ENCODE measurements at regions not wholly inside any gene's neighbourhood (a gene's known extent, or its start where the extent isn't known, plus 50 kb on each side); places are given as distances from the start of the nearest gene placed in this dataset.

DNA sequence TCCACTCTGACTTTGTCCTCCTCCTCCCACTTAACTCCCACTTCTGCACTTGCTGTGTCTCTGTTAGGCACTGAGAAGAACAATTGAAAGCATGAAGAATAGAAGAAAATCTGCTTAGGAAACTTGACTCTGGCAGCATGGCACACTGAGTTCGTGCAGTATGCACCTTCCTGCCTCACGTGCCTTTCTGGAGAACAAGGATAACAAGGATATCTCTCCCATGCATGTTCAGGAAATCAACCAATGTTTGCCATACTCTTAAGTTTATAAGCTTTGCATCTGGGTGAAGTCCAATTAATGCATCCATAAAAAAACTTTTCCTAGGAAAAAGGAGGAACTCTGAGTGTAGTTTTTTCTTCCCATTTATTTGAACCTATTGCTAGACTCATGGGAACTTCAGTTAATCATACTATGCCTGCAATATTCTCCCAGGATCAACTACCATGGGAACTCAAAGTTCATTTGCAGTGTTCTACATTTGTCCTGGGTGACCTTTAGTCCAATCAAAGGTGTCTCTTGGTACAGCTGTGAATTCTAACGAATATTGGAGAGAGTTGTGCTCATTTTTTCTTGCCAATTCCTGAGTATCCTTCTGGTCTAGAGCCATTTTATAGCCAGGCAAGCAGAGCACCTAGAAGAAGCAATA is 227.0 kb downstream of the ENC1 start:
- no peaks in the 10 kb centered on the region for H3K9me3 Mint-ChIP-seq (ENCODE audit: low read depth)
- peaks cover 49% of the 10 kb centered on the region for H3K27me3 Mint-ChIP-seq
- no peak overlapping the region for H3K27ac Mint-ChIP-seq
- CTCF ChIA-PET: no interaction called here
- DNase-seq: no peak
- H3K4me3 Mint-ChIP-seq: no peak overlapping the region
- no peaks in the 10 kb centered on the region for H3K4me1 Mint-ChIP-seq
- H3K36me3 Mint-ChIP-seq: no peaks in the 10 kb centered on the region
- no peak for ATAC-seq

- CTCF ChIA-PET: no interaction called here
- Mint-ChIP-seq H3K27ac (no peak overlapping the region), H3K9me3 (ENCODE audit: low read depth) (no peaks in the 10 kb centered on the region), H3K4me1 (no peaks in the 10 kb centered on the region), H3K4me3 (no peak overlapping the region), H3K36me3 (no peaks in the 10 kb centered on the region), H3K27me3 (peaks cover 40% of the 10 kb centered on the region)
- ATAC-seq (no peak), DNase-seq (no peak)
Measured at GRCh38 chr5:74412066-74412465, 228.5 kb downstream of the ENC1 start.

GRCh38 chr5:74409712-74410111 is 230.8 kb downstream of the ENC1 start:
- H3K9me3 Mint-ChIP-seq (ENCODE audit: low read depth): no peaks in the 10 kb centered on the region
- no peaks in the 10 kb centered on the region for H3K4me1 Mint-ChIP-seq
- no peak for ATAC-seq
- no peak overlapping the region for H3K27ac Mint-ChIP-seq
- CTCF ChIA-PET: no interaction called here
- no peak for DNase-seq
- H3K27me3 Mint-ChIP-seq: peaks cover 37% of the 10 kb centered on the region
- H3K4me3 Mint-ChIP-seq: no peak overlapping the region
- H3K36me3 Mint-ChIP-seq: no peaks in the 10 kb centered on the region

- Mint-ChIP-seq H3K36me3 (no peaks in the 10 kb centered on the region), H3K4me1 (no peaks in the 10 kb centered on the region), H3K9me3 (ENCODE audit: low read depth) (no peaks in the 10 kb centered on the region), H3K27ac (no peak overlapping the region), H3K4me3 (no peak overlapping the region), H3K27me3 (peaks cover 36% of the 10 kb centered on the region)
- no peak for DNase-seq
- ATAC-seq: no peak
- CTCF ChIA-PET: no interaction called here
Measured at GRCh38 chr5:74409166-74409706, 231.3 kb downstream of the ENC1 start.

DNA sequence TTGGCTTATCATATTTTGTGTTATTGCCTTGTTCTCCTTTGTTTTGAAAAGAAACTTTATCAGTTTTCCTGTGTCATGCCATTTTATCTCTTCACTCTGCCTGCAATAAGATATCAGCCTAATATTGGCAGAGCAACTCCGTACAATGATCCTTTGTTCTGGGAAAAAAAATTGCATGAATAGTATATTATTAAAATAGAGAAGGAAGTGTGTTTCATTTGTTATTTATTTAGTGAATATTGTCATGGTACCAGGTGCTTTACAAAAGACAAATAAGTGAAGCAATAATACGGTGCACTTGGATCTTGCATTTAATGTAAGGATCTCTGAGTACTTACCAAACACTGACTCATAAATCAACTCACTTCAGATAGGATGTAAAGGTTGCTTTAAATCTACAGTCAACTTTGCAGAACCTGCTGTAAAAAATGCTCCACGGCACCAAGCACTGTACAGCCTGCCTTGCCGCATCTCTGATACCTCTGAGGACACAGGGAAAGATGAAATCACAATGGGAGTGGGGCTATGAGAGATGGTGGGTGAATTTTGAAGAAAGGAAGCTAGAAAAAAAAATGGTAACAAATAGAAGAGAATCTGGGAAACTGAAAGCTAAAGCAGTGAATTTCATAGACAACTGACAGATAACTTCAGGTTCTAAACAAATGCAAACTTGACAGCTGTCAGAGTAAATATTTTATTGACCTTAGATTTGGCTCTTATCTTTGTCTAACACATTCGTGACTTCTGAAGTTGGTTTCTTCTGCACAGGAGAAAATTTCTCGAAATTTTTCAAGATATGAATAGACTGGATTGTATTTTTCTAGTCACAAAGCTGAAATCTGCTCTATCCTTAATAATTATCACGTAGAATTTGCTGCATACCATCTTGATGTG is 232.1 kb downstream of the ENC1 start:
- CTCF ChIA-PET: no interaction called here
- no peak for DNase-seq
- H3K27me3 Mint-ChIP-seq: peaks cover 29% of the 10 kb centered on the region
- no peak for ATAC-seq
- no peaks in the 10 kb centered on the region for H3K36me3 Mint-ChIP-seq
- H3K27ac Mint-ChIP-seq: no peak overlapping the region
- H3K9me3 Mint-ChIP-seq (ENCODE audit: low read depth): no peaks in the 10 kb centered on the region
- H3K4me1 Mint-ChIP-seq: no peaks in the 10 kb centered on the region
- H3K4me3 Mint-ChIP-seq: no peak overlapping the region

- peaks cover 28% of the 10 kb centered on the region for H3K27me3 Mint-ChIP-seq
- no peaks in the 10 kb centered on the region for H3K36me3 Mint-ChIP-seq
- DNase-seq (no peak), ATAC-seq (no peak)
- no peak overlapping the region for H3K27ac Mint-ChIP-seq
- no peaks in the 10 kb centered on the region for H3K4me1 Mint-ChIP-seq
- CTCF ChIA-PET: no interaction called here
- no peaks in the 10 kb centered on the region for H3K9me3 Mint-ChIP-seq (ENCODE audit: low read depth)
- no peak overlapping the region for H3K4me3 Mint-ChIP-seq
Measured at GRCh38 chr5:74407701-74408100, 232.8 kb downstream of the ENC1 start.

- Mint-ChIP-seq H3K27me3 (peaks cover 24% of the 10 kb centered on the region), H3K4me1 (no peaks in the 10 kb centered on the region), H3K9me3 (ENCODE audit: low read depth) (no peaks in the 10 kb centered on the region), H3K27ac (no peak overlapping the region), H3K4me3 (no peak overlapping the region), H3K36me3 (no peaks in the 10 kb centered on the region)
- DNase-seq (no peak), ATAC-seq (no peak)
- CTCF ChIA-PET: no interaction called here
Measured at GRCh38 chr5:74406844-74407243, 233.7 kb downstream of the ENC1 start.

- ATAC-seq (no peak), DNase-seq (no peak)
- Mint-ChIP-seq H3K27ac (no peak overlapping the region), H3K9me3 (ENCODE audit: low read depth) (no peaks in the 10 kb centered on the region), H3K27me3 (peaks cover 19% of the 10 kb centered on the region), H3K4me3 (no peak overlapping the region), H3K4me1 (no peaks in the 10 kb centered on the region), H3K36me3 (no peaks in the 10 kb centered on the region)
- CTCF ChIA-PET: no interaction called here
Measured at GRCh38 chr5:74405593-74405992, 234.9 kb downstream of the ENC1 start.

DNA sequence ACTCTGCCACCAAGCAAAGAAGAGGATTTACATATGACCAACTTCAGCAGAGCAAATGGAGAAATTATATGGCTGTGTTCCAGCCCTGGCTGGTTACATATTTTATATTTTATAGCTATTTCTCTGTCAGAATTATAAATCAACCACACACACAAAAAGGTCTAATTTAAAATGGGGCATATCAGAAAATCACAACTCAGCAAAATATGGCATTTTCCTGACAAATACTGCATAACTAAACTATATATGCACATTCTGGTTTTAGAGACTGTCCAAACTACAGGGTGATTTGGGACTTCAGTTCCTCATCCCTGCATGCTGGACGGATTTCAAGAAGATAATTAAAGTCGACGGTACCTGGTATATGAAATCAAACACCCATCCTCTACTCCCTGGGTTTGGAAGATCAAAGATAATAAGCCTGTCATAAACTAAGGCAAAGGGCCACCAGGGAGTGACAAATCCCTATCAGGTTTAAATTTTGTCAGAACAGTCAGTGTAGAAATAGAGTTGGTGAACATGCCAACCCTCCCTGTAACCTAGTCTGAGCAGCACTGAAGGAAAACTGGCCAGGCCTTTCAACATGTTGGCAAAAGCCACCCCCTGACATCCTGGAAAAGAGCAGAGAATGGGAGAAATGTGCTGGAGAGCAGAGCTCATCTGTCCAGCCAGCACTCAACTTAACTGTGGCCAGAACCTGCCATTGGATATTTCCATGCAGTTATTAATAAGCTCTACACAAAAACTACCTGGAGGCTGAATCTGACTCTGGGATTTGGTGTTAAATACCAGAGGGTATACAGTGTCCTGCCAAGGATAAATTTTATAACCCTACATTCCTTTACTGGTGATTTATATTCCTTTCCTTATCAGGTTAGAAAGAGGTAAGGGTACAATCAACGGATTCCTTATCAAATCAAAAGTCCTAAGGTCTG is 235.7 kb downstream of the ENC1 start:
- ATAC-seq (no peak), DNase-seq (no peak)
- H3K27me3 Mint-ChIP-seq: peaks cover 16% of the 10 kb centered on the region
- CTCF ChIA-PET: no interaction called here
- no peak overlapping the region for H3K27ac Mint-ChIP-seq
- H3K4me3 Mint-ChIP-seq: no peak overlapping the region
- no peaks in the 10 kb centered on the region for H3K9me3 Mint-ChIP-seq (ENCODE audit: low read depth)
- no peaks in the 10 kb centered on the region for H3K4me1 Mint-ChIP-seq
- no peaks in the 10 kb centered on the region for H3K36me3 Mint-ChIP-seq

GRCh38 chr5:74403771-74404170 is 236.8 kb downstream of the ENC1 start:
- CTCF ChIA-PET: no interaction called here
- no peaks in the 10 kb centered on the region for H3K36me3 Mint-ChIP-seq
- no peaks in the 10 kb centered on the region for H3K9me3 Mint-ChIP-seq (ENCODE audit: low read depth)
- no peaks in the 10 kb centered on the region for H3K4me1 Mint-ChIP-seq
- DNase-seq (no peak), ATAC-seq (no peak)
- no peak overlapping the region for H3K27ac Mint-ChIP-seq
- no peak overlapping the region for H3K4me3 Mint-ChIP-seq
- H3K27me3 Mint-ChIP-seq: peaks cover 8% of the 10 kb centered on the region

GRCh38 chr5:74402553-74402952 is 238.0 kb downstream of the ENC1 start:
- no peak for DNase-seq
- Mint-ChIP-seq H3K27me3 (peaks cover 6% of the 10 kb centered on the region), H3K4me3 (no peak overlapping the region), H3K27ac (no peak overlapping the region), H3K9me3 (ENCODE audit: low read depth) (no peaks in the 10 kb centered on the region), H3K4me1 (no peaks in the 10 kb centered on the region), H3K36me3 (no peaks in the 10 kb centered on the region)
- no peak for ATAC-seq
- CTCF ChIA-PET: no interaction called here

DNA sequence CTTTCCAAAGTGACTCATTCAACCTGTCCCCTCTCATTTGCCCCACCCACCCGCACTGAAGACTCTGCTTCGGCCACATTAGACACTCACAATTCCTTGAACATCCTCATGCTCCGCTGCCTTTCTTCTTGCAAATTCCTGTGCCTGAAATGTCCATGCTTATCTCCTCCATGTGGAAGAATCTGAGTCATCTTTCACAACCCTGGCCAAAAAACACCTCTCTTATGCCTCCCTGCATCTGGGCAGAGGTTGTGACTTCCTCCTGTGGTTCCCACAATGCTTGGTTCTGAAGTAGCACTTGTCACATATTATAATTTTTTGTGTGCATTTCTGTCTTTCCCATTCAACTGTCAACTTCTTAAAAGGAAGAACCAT is 238.6 kb downstream of the ENC1 start:
- Mint-ChIP-seq H3K27ac (no peak overlapping the region), H3K9me3 (ENCODE audit: low read depth) (no peaks in the 10 kb centered on the region), H3K27me3 (peaks cover 4% of the 10 kb centered on the region), H3K36me3 (no peaks in the 10 kb centered on the region), H3K4me3 (no peak overlapping the region), H3K4me1 (no peaks in the 10 kb centered on the region)
- DNase-seq (no peak), ATAC-seq (no peak)
- CTCF ChIA-PET: no interaction called here

DNA sequence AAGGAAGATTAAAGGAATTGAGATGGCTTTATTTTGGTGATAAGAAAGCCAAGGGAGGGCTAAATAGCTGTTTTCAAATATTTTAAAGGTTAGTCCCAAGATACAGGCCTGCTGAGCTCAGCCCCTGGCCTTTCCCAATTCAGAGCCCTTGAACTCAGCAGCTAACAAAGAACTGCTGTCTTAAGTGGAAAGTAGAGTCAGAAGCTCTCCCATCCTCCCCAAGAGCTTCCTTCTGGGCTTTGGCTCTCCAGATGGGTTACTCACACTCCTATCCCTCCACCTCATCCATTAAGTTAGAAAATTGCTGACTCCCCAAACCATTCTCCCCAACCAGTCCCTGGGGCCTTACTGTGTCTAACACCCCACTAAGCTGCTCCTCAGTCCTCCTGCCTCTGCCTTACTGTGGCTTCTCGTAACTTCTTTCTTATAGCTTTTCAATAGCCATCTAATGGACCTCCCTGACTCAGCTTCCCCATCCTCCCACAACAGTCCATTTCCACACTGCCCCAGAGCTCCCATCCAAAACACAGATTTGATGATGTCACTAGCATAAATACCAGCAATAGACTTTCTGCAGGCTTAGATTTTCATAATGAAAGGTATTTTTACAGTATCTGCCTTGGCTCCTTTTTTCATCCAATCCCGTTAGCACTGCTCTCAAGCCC is 239.1 kb downstream of the ENC1 start:
- no peak for ATAC-seq
- H3K4me1 Mint-ChIP-seq: no peaks in the 10 kb centered on the region
- H3K36me3 Mint-ChIP-seq: no peaks in the 10 kb centered on the region
- H3K4me3 Mint-ChIP-seq: no peak overlapping the region
- no peak for DNase-seq
- no peaks in the 10 kb centered on the region for H3K9me3 Mint-ChIP-seq (ENCODE audit: low read depth)
- no peak overlapping the region for H3K27ac Mint-ChIP-seq
- CTCF ChIA-PET: no interaction called here
- H3K27me3 Mint-ChIP-seq: peaks cover 6% of the 10 kb centered on the region

Data from activated CD8-positive, alpha-beta memory T cell treated with anti-CD3 and anti-CD28 coated beads, Interleukin-2, amount 10 ng/mL, durations not matched to agents 7 days and 5 days (primary cell).